H1 (cell line): ENCODE measurements at regions not wholly inside any gene's neighbourhood (a gene's known extent, or its start where the extent isn't known, plus 50 kb on each side); places are given as distances from the start of the nearest gene placed in this dataset.

Experiments
- FOSL1 ChIP-seq: IDR thresholded peaks from 2 replicates; pipeline ENCODE4 v1.6.1; 2011; ENCODE audit warnings: mild to moderate bottlenecking, low read depth, low read length, moderate library complexity; ENCODE audit not compliant: insufficient read depth

GRCh38 chr16:85167589-85168537, 55.6 kb upstream of the CIBAR2 start (continued):
- no peak for TF ChIP-seq FOSL1
